Psoas muscle (tissue), 7 donors: ENCODE measurements at regions not wholly inside any gene's neighbourhood (a gene's known extent, or its start where the extent isn't known, plus 50 kb on each side); places are given as distances from the start of the nearest gene placed in this dataset.
"Not testable (repeated sequence)": the region's sequence is repeated elsewhere in the genome, so short reads cannot be mapped to it uniquely, and the experiment has no call there.

Experiments used
- ATAC-seq, 4 donors: fragments of 200-7000 bp; cut with Tn5 transposase; one replicate each; pipeline ENCODE4 v1.9.1; 2020; ENCODE audit warnings: moderate library complexity in 3 of 4, mild to moderate bottlenecking in 2 of 4
- DNase-seq, 2 donors: peaks; one replicate each; pipeline ENCODE4 v3.0.0-alpha.2; 2020
- H3K27ac ChIP-seq: fragments of 200-600 bp; one replicate; pipeline ENCODE4 v1.8.0; 2022
- H3K27me3 ChIP-seq, 3 donors: fragments of 200-600 bp in 1 of 3; one replicate each; pipeline versions ENCODE4 v1.6.1 to v1.8.0; 2013 to 2022; ENCODE audit warnings: low read length in 2 of 3, mild to moderate bottlenecking in 2 of 3, moderate library complexity in 1 of 3; ENCODE audit not compliant: insufficient read depth in 3 of 3
- H3K36me3 ChIP-seq, 2 donors: fragments of 200-600 bp in 1 of 2; one replicate each; pipeline versions ENCODE4 v1.6.1 to v1.8.0; 2013 to 2022; ENCODE audit warnings: low read depth in 1 of 2, mild to moderate bottlenecking in 1 of 2, moderate library complexity in 1 of 2; ENCODE audit not compliant: insufficient read depth in 1 of 2
- H3K4me1 ChIP-seq: fragments of 200-600 bp; one replicate; pipeline ENCODE4 v1.8.0; 2022
- H3K4me3 ChIP-seq: fragments of 200-600 bp; one replicate; pipeline ENCODE4 v1.8.0; 2022; ENCODE audit warnings: mild to moderate bottlenecking
- H3K9me3 ChIP-seq: fragments of 200-600 bp; one replicate; pipeline ENCODE4 v1.8.0; 2022
- WGBS, 3 donors: extraction: QIAGEN DNeasy Blood & Tissue Kit; methylation state at CpG; one replicate each; pipeline versions ENCODE4 v1.1.6 to v1.1.7; 2013; 5-methylcytosine and 5-hydroxymethylcytosine counted together
- intact Hi-C, 2 donors: fragments of 100-400 bp; cut with DNase I; formaldehyde crosslinking; loops; one replicate each; pipeline versions ENCODE4 v1.11.0 to v1.14.2; 2022
- TF ChIP-seq, protein P1 (sequence below): fragments of 200-600 bp; IDR thresholded peaks from one replicate; pipeline ENCODE4 v1.8.0; 2022; ENCODE audit warnings: antibody characterized with exemption
- donor health status: healthy with polysubstance abuse.
- donor health status: DM: no; HTN: no; CAD: no; lungs with moderate emphysema.
- donor health status: Bipolar disorder and iron deficiency.
- donor health status: healthy.
- donor health status: DM: yes; HTN: yes; CAD: no.
- donor health status: DM: no; HTN: no; CAD: no.
- donor health status: DM: yes; HTN: yes; CAD: no.

DNA sequence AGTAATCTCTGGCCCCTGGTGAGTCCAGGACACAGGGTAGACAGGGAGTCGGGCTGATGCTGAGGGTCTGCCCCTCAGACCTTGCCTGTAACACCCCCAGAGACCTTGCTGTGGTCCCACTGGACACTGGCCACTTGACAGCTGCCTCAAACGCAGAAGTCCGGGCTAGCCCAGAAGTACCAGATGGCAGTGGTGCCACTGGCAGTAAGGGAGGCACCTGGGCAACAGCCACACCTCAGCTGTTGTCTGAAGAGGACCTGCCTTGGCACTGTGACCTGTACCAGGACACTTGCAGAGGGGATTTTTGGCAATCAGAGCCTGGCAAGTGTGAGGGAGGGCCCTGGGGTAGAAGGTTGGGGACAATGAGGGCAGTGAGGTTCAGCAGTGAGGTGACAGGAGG, 63.3 kb upstream of the UXT start:
- intact Hi-C loops: no loop called here
- Histone ChIP-seq H3K9me3 (peaks cover 9% of the 10 kb centered on the region), H3K27me3 (peaks cover 0 to 5% (median 0%) of the 10 kb centered on the region in 3 donors), H3K36me3 (no peaks in the 10 kb centered on the region), H3K4me3 (no peak overlapping the region), H3K4me1 (no peaks in the 10 kb centered on the region), H3K27ac (no peak overlapping the region)
- no peak for DNase-seq
- ATAC-seq: no peak
- TF ChIP-seq, protein P1, sequence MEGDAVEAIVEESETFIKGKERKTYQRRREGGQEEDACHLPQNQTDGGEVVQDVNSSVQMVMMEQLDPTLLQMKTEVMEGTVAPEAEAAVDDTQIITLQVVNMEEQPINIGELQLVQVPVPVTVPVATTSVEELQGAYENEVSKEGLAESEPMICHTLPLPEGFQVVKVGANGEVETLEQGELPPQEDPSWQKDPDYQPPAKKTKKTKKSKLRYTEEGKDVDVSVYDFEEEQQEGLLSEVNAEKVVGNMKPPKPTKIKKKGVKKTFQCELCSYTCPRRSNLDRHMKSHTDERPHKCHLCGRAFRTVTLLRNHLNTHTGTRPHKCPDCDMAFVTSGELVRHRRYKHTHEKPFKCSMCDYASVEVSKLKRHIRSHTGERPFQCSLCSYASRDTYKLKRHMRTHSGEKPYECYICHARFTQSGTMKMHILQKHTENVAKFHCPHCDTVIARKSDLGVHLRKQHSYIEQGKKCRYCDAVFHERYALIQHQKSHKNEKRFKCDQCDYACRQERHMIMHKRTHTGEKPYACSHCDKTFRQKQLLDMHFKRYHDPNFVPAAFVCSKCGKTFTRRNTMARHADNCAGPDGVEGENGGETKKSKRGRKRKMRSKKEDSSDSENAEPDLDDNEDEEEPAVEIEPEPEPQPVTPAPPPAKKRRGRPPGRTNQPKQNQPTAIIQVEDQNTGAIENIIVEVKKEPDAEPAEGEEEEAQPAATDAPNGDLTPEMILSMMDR: no peak
- WGBS, 3 donors: 51 to 68% (median 61%) methylated on average over 3 of the region's 3 CpGs

DNA sequence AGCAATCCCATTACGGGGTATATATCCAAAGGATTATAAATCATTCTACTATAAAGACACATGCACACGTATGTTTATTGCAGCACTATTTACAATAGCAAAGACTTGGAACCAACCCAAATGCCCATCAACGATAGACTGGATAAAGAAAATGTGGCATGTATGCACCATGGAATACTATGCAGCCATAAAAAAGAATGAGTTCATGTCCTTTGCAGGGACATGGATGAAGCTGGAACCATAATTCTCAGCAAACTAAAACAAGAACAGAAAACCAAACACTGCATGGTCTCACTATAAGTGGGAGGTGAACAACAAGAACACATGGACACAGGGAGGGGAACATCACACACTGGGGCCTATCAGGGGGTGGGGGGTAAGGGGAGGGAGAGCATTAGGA, 56.1 kb upstream of the UXT start:
- H3K4me3 ChIP-seq, intact Hi-C loops, H3K9me3 ChIP-seq, ATAC-seq, H3K27ac ChIP-seq, H3K36me3 ChIP-seq, H3K4me1 ChIP-seq, H3K27me3 ChIP-seq, DNase-seq: not testable (repeated sequence)
- 76 to 79% (median 78%) methylated on average over 3 of the region's 3 CpGs for WGBS, 3 donors

DNA sequence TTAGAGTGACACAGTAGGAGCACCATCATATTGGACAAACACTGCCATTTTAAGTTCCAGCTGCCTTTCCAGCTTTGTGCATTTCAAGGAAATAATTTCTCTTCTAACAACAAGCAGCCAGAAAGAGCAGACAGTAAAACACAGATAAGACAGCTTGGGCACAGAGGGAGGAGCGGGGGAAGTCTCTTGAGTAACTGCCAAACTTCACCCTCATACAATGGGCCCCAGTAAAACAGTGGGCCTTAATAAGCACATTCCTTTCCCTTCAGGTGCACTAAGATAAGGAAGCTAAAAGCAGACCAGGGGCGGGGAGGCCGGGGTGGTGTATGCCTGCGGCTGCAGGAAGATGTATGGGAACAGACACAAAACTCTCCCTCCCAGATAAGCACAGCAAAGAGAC, 53.7 kb upstream of the UXT start:
- H3K9me3 ChIP-seq, H3K27ac ChIP-seq, H3K27me3 ChIP-seq, intact Hi-C loops, ATAC-seq, H3K36me3 ChIP-seq, H3K4me1 ChIP-seq, DNase-seq, H3K4me3 ChIP-seq: not testable (repeated sequence)
- 62 to 74% (median 73%) methylated on average over 4 of the region's 4 CpGs for WGBS, 3 donors

DNA sequence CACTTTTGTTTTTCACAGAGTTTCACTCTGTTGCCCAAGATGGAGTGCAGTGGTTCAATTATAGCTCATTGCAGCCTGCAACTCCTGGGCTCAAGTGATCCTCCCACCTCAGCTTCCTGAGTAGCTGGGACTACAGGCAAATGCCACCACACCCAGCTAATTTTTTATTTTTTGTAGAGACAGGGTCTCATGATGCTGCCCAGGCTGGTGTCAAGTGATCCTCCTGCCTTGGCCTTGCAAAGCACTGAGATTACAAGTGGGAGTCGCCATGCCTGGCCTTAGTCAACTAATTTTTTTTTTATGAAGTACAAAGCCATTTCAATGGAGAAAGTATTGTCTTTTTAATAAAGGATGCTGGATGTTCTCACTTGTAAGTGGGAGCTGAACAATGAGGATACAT, 51.3 kb upstream of the UXT start:
- Histone ChIP-seq H3K27ac (no peak overlapping the region), H3K9me3 (no peaks in the 10 kb centered on the region), H3K4me1 (no peaks in the 10 kb centered on the region), H3K36me3 (no peaks in the 10 kb centered on the region), H3K27me3 (peaks cover 0 to 13% (median 0%) of the 10 kb centered on the region in 3 donors), H3K4me3 (no peak overlapping the region)
- intact Hi-C loops: no loop called here
- DNase-seq (no peak), ATAC-seq (no peak)
- WGBS, 3 donors: 65 to 94% (median 87%) methylated on average over 1 of the region's 1 CpG
- TF ChIP-seq, protein P1: no peak
